SK-N-SH (cell line): ENCODE measurements at regions not wholly inside any gene's neighbourhood (a gene's known extent, or its start where the extent isn't known, plus 50 kb on each side); places are given as distances from the start of the nearest gene placed in this dataset.

ENCODE experiments used
- CTCF ChIA-PET: fragments of 300-600, 350-600 bp; formaldehyde crosslinking; extraction: SDS; loops from one replicate; lab custom pipeline; 2021; lab: Yijun Ruan, JAX
- POLR2A ChIA-PET: fragments of 350-600 bp; sonication (Branson Sonifier 250); formaldehyde crosslinking; extraction: SDS; loops from one replicate; lab custom pipeline; 2020; ENCODE audit warnings: antibody characterized with exemption, inconsistent platforms; lab: Yijun Ruan, JAX
- DNase-seq: peaks from one replicate; pipeline ENCODE4 v3.0.0; 2012
- H2AFZ ChIP-seq: fragments of 200-600 bp; sonication (generic); 2 replicates; pipeline ENCODE4 v1.8.1; 2016; ENCODE audit warnings: antibody characterized with exemption, mild to moderate bottlenecking, low read depth
- H3F3A ChIP-seq: fragments of 200-600 bp; sonication (generic); replicated peaks from 2 replicates; pipeline ENCODE3; 2016; ENCODE audit warnings: antibody characterized with exemption, mild to moderate bottlenecking; ENCODE audit not compliant: insufficient read depth
- H3K27ac ChIP-seq, 2 experiments: fragments of 200-500 bp in 1 of 2; fragments of 200-600 bp in 1 of 2; sonication (Bioruptor generic) in 1 of 2; sonication (generic), shearing (Covaris generic) in 1 of 2; 2 replicates each; pipeline versions ENCODE4 v1.5.1 to v1.6.1; 2014 to 2016; ENCODE audit warnings: low read depth in 2 of 2, inconsistent platforms in 1 of 2, low read length in 1 of 2, mild to moderate bottlenecking in 1 of 2, mixed read lengths in 1 of 2
- H3K27me3 ChIP-seq: fragments of 200-600 bp; sonication (generic), shearing (Covaris generic); 2 replicates; pipeline ENCODE4 v1.6.1; 2016; ENCODE audit warnings: mixed run types; ENCODE audit not compliant: insufficient read depth
- H3K36me3 ChIP-seq, 2 experiments: fragments of 200-500 bp in 1 of 2; fragments of 200-600 bp in 1 of 2; sonication (Bioruptor generic) in 1 of 2; sonication (generic) in 1 of 2; replicated peaks in 1 of 2; 2 replicates each; pipeline versions ENCODE3 to v1.5.1; 2014 to 2016; ENCODE audit warnings: low read length in 1 of 2, mild to moderate bottlenecking in 1 of 2; ENCODE audit not compliant: insufficient read depth in 2 of 2, control insufficient read depth in 1 of 2
- H3K4me1 ChIP-seq, 2 experiments: fragments of 200-500 bp in 1 of 2; fragments of 200-600 bp in 1 of 2; sonication (Bioruptor generic) in 1 of 2; sonication (generic), shearing (Covaris generic) in 1 of 2; 2 replicates each; pipeline versions ENCODE4 v1.5.1 to v1.6.1; 2014 to 2016; ENCODE audit warnings: low read depth in 1 of 2, low read length in 1 of 2, mixed run types in 1 of 2; ENCODE audit not compliant: insufficient read depth in 2 of 2, control insufficient read depth in 1 of 2
- H3K4me2 ChIP-seq: fragments of 200-600 bp; sonication (generic), shearing (Covaris generic); 2 replicates; pipeline ENCODE4 v1.6.1; 2017; ENCODE audit warnings: mixed run types
- H3K4me3 ChIP-seq, 2 experiments: fragments of 200-500 bp in 1 of 2; fragments of 200-600 bp in 1 of 2; sonication (Bioruptor generic) in 1 of 2; sonication (generic), shearing (Covaris generic) in 1 of 2; 2 replicates each; pipeline versions ENCODE4 v1.5.1 to v1.8.1; 2014 to 2016; ENCODE audit warnings: low read depth in 2 of 2, inconsistent platforms in 1 of 2, low read length in 1 of 2, mild to moderate bottlenecking in 1 of 2, mixed read lengths in 1 of 2, moderate library complexity in 1 of 2
- H3K79me2 ChIP-seq: fragments of 200-600 bp; sonication (generic); 2 replicates; pipeline ENCODE4 v1.8.1; 2017; ENCODE audit warnings: mild to moderate bottlenecking; ENCODE audit not compliant: insufficient read depth
- H3K9ac ChIP-seq: fragments of 200-600 bp; sonication (generic); 2 replicates; pipeline ENCODE4 v1.6.1; 2017; ENCODE audit warnings: mixed run types
- H3K9me2 ChIP-seq: fragments of 200-600 bp; sonication (generic); 2 replicates; pipeline ENCODE4 v1.6.1; 2017; ENCODE audit warnings: mixed run types
- H3K9me3 ChIP-seq: fragments of 200-600 bp; sonication (generic); 2 replicates; pipeline ENCODE4 v1.6.1; 2017; ENCODE audit warnings: mixed run types, mild to moderate bottlenecking, moderate library complexity
- H4K20me1 ChIP-seq: fragments of 200-600 bp; sonication (generic); 2 replicates; pipeline ENCODE4 v1.6.1; 2017; ENCODE audit warnings: mild to moderate bottlenecking, mixed run types; ENCODE audit not compliant: insufficient read depth
- ELF1 ChIP-seq: IDR thresholded peaks from 2 replicates; pipeline ENCODE4 v1.4.0; 2012
- EP300 ChIP-seq, 2 experiments: IDR thresholded peaks; 2 replicates each; pipeline versions ENCODE4 v1.4.0 to v1.6.1; 2012; ENCODE audit warnings: borderline replicate concordance in 1 of 2, low read depth in 1 of 2, low read length in 1 of 2
- EZH2phosphoT487 ChIP-seq: fragments of 200-600 bp; sonication (generic); IDR thresholded peaks from 2 replicates; pipeline ENCODE4 v1.6.1; 2017; ENCODE audit warnings: low read depth, mixed run types, mild to moderate bottlenecking, antibody characterized with exemption, moderate library complexity, borderline replicate concordance
- FOXJ3 ChIP-seq: sonication (generic); formaldehyde crosslinking; IDR thresholded peaks from 2 replicates; pipeline ENCODE4 v1.5.1; 2020; ENCODE audit warnings: mild to moderate bottlenecking, missing genetic modification reagents
- GABPA ChIP-seq: IDR thresholded peaks from 2 replicates; pipeline ENCODE4 v1.4.0; 2012; ENCODE audit warnings: low read depth, mild to moderate bottlenecking
- GATA2 ChIP-seq: sonication (generic); formaldehyde crosslinking; IDR thresholded peaks from 2 replicates; pipeline ENCODE4 v1.5.0; 2020; ENCODE audit warnings: mild to moderate bottlenecking, missing genetic modification reagents
- JUND ChIP-seq: IDR thresholded peaks from 2 replicates; pipeline ENCODE4 v1.4.0; 2012
- MEF2A ChIP-seq: IDR thresholded peaks from 2 replicates; pipeline ENCODE4 v1.4.0; 2012; ENCODE audit warnings: low read depth, borderline replicate concordance
- MXI1 ChIP-seq: IDR thresholded peaks from 2 replicates; pipeline ENCODE4 v1.6.1; 2012; ENCODE audit warnings: mild to moderate bottlenecking, low read depth, low read length, improper control_type of control experiment
- NRF1 ChIP-seq: IDR thresholded peaks from 2 replicates; pipeline ENCODE4 v1.6.1; 2012; ENCODE audit warnings: low read depth, mild to moderate bottlenecking, low read length
- RAD21 ChIP-seq: IDR thresholded peaks from 2 replicates; pipeline ENCODE4 v1.6.1; 2012; ENCODE audit warnings: mild to moderate bottlenecking, low read length
- RFX5 ChIP-seq: IDR thresholded peaks from 2 replicates; pipeline ENCODE4 v1.6.1; 2012; ENCODE audit warnings: mild to moderate bottlenecking, improper control_type of control experiment, low read length
- TAF1 ChIP-seq: IDR thresholded peaks from 2 replicates; pipeline ENCODE4 v1.6.1; 2012; ENCODE audit warnings: low read depth, mild to moderate bottlenecking, low read length, moderate library complexity, borderline replicate concordance
- TEAD4 ChIP-seq: IDR thresholded peaks from 2 replicates; pipeline ENCODE4 v1.4.0; 2012; ENCODE audit warnings: mild to moderate bottlenecking, borderline replicate concordance; ENCODE audit not compliant: insufficient read depth
- YY1 ChIP-seq: IDR thresholded peaks from 2 replicates; pipeline ENCODE4 v1.4.0; 2012; ENCODE audit warnings: low read depth, mild to moderate bottlenecking
- WGBS: methylation state at CpG from one replicate; pipeline ENCODE4 v1.1.6; 2017; ENCODE audit warnings: low lambda C conversion rate; 5-methylcytosine and 5-hydroxymethylcytosine counted together
- TF ChIP-seq, protein P1 (sequence below): IDR thresholded peaks from 2 replicates; pipeline ENCODE4 v1.4.0; 2012; ENCODE audit warnings: low read depth, borderline replicate concordance
- TF ChIP-seq, protein P2 (sequence below): IDR thresholded peaks from 2 replicates; pipeline ENCODE4; 2012
- TF ChIP-seq, protein P3 (sequence below): IDR thresholded peaks from 2 replicates; pipeline ENCODE4 v1.4.0; 2012; ENCODE audit warnings: low read depth
- TF ChIP-seq, protein P4 (sequence below): IDR thresholded peaks from 2 replicates; pipeline ENCODE4 v1.6.1; 2012; ENCODE audit warnings: mild to moderate bottlenecking, low read depth, low read length, moderate library complexity
- TF ChIP-seq, protein P5 (sequence below): fragments of 150-350 bp; IDR thresholded peaks from 2 replicates; pipeline ENCODE4 v1.6.1; 2016; ENCODE audit warnings: mild to moderate bottlenecking, low read depth, low read length

DNA sequence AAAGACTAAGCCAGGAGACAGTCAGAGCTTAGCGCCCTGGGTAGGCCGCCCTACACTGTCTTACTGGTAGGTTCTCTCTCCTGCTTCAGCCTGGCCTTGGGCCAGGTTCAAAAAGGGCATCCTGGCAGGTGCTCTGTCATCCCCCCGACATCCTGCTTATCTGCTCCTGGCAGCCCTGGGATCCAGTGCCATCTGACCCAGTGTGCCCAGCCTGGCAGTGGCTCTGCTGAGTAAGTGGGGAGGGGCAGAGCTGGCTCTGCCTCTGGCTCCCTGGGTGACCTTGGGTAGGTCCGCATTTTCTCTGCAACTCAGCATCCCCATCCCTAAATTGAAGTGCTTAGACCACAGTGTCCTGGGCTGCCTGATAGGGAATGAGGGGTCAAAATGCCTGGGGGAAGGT is 549.9 kb downstream of the PTPRU start:
- Histone ChIP-seq H3K4me3 (no peak overlapping the region), H3F3A (no peaks in the 10 kb centered on the region), H3K9me3 (no peaks in the 10 kb centered on the region), H3K27me3 (no peaks in the 10 kb centered on the region), H3K9me2 (no peaks in the 10 kb centered on the region), H4K20me1 (no peaks in the 10 kb centered on the region), H3K9ac (no peak overlapping the region), H3K4me2 (no peak overlapping the region), H2AFZ (no peak overlapping the region), H3K79me2 (no peaks in the 10 kb centered on the region), H3K4me1 (peaks cover 0 to 36% of the 10 kb centered on the region in 2 experiments; a peak in 1 of 4 replicates), H3K36me3 (no peaks in the 10 kb centered on the region), H3K27ac (peak overlapping the region in 1 of 2 experiments; percentile 55; a peak in 2 of 4 replicates)
- WGBS, result 47% methylated on average over 2 of the region's 4 CpGs
- DNase-seq, result peak; percentile 57
- CTCF ChIA-PET, result interaction anchor here (1.0 to 1.5 kb wide), 2 partner anchors 13 to 83 kb away, joined by 3 read pairs; no protein-coding TSS in a partner anchor
- TF ChIP-seq RFX5 (no peak), GATA2 (CRISPR knock-in tag) (peak; percentile 55), EP300 (IDR thresholded peaks at IDR 0.05; ENCODE audit: borderline replicate concordance in 1 of 2, low read depth in 1 of 2, low read length in 1 of 2) (peak in 1 of 2 experiments; percentile 44; a peak in 1 of 4 replicates), MEF2A (no peak), GABPA (no peak), ELF1 (no peak), NRF1 (no peak), YY1 (no peak), RAD21 (no peak)
- TF ChIP-seq, protein P1, sequence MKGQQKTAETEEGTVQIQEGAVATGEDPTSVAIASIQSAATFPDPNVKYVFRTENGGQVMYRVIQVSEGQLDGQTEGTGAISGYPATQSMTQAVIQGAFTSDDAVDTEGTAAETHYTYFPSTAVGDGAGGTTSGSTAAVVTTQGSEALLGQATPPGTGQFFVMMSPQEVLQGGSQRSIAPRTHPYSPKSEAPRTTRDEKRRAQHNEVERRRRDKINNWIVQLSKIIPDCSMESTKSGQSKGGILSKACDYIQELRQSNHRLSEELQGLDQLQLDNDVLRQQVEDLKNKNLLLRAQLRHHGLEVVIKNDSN, result no peak
- TF ChIP-seq, protein P2, sequence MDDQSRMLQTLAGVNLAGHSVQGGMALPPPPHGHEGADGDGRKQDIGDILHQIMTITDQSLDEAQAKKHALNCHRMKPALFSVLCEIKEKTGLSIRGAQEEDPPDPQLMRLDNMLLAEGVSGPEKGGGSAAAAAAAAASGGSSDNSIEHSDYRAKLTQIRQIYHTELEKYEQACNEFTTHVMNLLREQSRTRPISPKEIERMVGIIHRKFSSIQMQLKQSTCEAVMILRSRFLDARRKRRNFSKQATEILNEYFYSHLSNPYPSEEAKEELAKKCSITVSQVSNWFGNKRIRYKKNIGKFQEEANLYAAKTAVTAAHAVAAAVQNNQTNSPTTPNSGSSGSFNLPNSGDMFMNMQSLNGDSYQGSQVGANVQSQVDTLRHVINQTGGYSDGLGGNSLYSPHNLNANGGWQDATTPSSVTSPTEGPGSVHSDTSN, result no peak
- TF ChIP-seq, protein P3, sequence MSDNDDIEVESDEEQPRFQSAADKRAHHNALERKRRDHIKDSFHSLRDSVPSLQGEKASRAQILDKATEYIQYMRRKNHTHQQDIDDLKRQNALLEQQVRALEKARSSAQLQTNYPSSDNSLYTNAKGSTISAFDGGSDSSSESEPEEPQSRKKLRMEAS, result no peak
- POLR2A ChIA-PET, result no interaction called here

DNA sequence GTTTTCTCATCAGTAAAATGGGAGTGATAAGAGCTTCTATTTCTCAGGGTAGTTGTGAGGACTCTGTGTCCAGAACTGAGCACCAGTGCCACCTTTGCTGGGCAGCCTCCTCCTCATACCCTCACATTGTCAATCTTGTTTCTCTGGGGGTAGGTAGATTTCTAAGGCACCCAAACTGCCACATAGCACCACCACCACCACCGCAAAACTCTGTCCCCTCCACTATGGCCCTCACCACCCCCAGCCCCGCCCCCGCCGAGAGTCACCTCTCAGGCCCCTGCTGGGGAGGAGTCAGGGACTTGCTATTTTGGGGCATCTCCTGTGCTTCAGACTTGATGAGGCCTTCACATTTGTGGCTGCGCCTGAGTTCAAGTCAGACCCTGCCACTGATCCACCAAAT is 549.2 kb downstream of the PTPRU start:
- H4K20me1 ChIP-seq, result no peaks in the 10 kb centered on the region
- ChIA-PET POLR2A (no interaction called here), CTCF (interaction anchor here (1.3 to 1.5 kb wide), 2 partner anchors 12 to 325 kb away, joined by 3 read pairs; no protein-coding TSS in a partner anchor)
- H3K9me2 ChIP-seq, result no peaks in the 10 kb centered on the region
- no peaks in the 10 kb centered on the region for H3K36me3 ChIP-seq
- peak overlapping the region in 1 of 2 experiments; percentile 16; a peak in 1 of 4 replicates for H3K27ac ChIP-seq
- WGBS, result 70% methylated on average over 2 of the region's 5 CpGs
- no peak overlapping the region for H2AFZ ChIP-seq
- H3K79me2 ChIP-seq, result no peaks in the 10 kb centered on the region
- H3K9me3 ChIP-seq, result no peaks in the 10 kb centered on the region
- no peaks in the 10 kb centered on the region for H3F3A ChIP-seq
- peak; percentile 4 for DNase-seq
- H3K9ac ChIP-seq, result no peak overlapping the region
- H3K4me3 ChIP-seq, result no peak overlapping the region
- peaks cover 0 to 32% of the 10 kb centered on the region in 2 experiments; a peak in 1 of 4 replicates for H3K4me1 ChIP-seq
- no peaks in the 10 kb centered on the region for H3K27me3 ChIP-seq
- H3K4me2 ChIP-seq, result no peak overlapping the region
- TF ChIP-seq, protein P4, sequence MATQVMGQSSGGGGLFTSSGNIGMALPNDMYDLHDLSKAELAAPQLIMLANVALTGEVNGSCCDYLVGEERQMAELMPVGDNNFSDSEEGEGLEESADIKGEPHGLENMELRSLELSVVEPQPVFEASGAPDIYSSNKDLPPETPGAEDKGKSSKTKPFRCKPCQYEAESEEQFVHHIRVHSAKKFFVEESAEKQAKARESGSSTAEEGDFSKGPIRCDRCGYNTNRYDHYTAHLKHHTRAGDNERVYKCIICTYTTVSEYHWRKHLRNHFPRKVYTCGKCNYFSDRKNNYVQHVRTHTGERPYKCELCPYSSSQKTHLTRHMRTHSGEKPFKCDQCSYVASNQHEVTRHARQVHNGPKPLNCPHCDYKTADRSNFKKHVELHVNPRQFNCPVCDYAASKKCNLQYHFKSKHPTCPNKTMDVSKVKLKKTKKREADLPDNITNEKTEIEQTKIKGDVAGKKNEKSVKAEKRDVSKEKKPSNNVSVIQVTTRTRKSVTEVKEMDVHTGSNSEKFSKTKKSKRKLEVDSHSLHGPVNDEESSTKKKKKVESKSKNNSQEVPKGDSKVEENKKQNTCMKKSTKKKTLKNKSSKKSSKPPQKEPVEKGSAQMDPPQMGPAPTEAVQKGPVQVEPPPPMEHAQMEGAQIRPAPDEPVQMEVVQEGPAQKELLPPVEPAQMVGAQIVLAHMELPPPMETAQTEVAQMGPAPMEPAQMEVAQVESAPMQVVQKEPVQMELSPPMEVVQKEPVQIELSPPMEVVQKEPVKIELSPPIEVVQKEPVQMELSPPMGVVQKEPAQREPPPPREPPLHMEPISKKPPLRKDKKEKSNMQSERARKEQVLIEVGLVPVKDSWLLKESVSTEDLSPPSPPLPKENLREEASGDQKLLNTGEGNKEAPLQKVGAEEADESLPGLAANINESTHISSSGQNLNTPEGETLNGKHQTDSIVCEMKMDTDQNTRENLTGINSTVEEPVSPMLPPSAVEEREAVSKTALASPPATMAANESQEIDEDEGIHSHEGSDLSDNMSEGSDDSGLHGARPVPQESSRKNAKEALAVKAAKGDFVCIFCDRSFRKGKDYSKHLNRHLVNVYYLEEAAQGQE, result no peak
- TF ChIP-seq, protein P5, sequence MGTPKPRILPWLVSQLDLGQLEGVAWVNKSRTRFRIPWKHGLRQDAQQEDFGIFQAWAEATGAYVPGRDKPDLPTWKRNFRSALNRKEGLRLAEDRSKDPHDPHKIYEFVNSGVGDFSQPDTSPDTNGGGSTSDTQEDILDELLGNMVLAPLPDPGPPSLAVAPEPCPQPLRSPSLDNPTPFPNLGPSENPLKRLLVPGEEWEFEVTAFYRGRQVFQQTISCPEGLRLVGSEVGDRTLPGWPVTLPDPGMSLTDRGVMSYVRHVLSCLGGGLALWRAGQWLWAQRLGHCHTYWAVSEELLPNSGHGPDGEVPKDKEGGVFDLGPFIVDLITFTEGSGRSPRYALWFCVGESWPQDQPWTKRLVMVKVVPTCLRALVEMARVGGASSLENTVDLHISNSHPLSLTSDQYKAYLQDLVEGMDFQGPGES, result no peak
- no peak for TF ChIP-seq JUND
- TF ChIP-seq MXI1, result no peak
- no peak for TF ChIP-seq ELF1
- no peak for TF ChIP-seq NRF1
- no peak for TF ChIP-seq TAF1
- TF ChIP-seq, protein P1, result no peak
- no peak for TF ChIP-seq MEF2A
- TF ChIP-seq EZH2phosphoT487, result no peak
- no peak for TF ChIP-seq FOXJ3 (CRISPR knock-in tag)
- TF ChIP-seq TEAD4, result no peak
